GM19463 (cell line): ENCODE measurements at regions not wholly inside any gene's neighbourhood (a gene's known extent, or its start where the extent isn't known, plus 50 kb on each side); places are given as distances from the start of the nearest gene placed in this dataset.
"Not testable (repeated sequence)": the region's sequence is repeated elsewhere in the genome, so short reads cannot be mapped to it uniquely, and the experiment has no call there.

ENCODE experiments used
- ATAC-seq: cut with Tn5 transposase; IDR thresholded peaks from one replicate; pipeline ENCODE4 v1.9.1; 2021; ENCODE audit warnings: mild to moderate bottlenecking, moderate library complexity; ENCODE audit not compliant: unreplicated experiment

DNA sequence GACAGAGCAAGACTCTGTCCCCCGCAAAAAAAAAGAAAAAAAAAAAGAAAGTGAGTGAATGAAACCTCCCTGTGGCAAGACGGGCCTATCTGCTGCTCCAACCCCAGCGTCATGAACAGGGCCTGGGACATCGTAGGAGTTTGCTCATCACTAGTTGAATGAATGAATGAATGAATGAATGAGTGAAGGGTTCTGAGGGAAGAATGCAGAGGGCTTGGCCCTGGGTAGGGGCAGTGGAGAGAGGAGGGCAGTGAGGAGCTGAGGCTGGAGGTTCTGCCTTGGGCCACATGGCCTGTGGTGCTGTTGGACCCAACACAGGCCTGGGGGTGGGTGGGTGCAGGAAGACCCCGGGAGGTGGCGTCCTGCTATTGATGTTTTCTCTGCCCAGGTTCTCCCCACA, 125.5 kb upstream of the CIBAR2 start:
- no peak for ATAC-seq

DNA sequence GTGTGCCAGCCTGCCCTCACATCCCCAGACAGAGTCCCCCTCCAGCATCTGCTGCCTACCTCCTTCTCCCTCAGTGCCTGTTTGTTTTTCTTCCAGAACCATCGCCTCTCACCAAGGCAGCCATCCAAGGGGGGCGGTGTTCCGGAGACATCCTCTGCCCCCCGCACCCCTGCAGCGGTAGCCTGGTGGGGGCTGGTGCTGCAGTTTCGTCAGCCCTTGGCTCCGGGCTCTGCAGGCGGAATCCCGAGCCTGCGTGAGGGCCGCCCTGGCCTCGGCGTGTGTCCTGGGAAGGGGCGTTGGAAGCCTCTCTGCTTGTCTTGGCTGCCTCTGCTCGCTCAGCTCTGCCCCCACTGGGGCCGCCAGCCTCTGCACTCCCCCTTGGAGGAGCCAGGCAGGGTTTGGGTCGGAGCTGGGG, 126.0 kb upstream of the CIBAR2 start:
- ATAC-seq: no peak

- ATAC-seq: no peak
These were observed 127.0 kb upstream of the CIBAR2 start for GRCh38 chr16:85239239-85239638.

- ATAC-seq: no peak
These were observed 127.6 kb upstream of the CIBAR2 start for GRCh38 chr16:85239871-85240270.

DNA sequence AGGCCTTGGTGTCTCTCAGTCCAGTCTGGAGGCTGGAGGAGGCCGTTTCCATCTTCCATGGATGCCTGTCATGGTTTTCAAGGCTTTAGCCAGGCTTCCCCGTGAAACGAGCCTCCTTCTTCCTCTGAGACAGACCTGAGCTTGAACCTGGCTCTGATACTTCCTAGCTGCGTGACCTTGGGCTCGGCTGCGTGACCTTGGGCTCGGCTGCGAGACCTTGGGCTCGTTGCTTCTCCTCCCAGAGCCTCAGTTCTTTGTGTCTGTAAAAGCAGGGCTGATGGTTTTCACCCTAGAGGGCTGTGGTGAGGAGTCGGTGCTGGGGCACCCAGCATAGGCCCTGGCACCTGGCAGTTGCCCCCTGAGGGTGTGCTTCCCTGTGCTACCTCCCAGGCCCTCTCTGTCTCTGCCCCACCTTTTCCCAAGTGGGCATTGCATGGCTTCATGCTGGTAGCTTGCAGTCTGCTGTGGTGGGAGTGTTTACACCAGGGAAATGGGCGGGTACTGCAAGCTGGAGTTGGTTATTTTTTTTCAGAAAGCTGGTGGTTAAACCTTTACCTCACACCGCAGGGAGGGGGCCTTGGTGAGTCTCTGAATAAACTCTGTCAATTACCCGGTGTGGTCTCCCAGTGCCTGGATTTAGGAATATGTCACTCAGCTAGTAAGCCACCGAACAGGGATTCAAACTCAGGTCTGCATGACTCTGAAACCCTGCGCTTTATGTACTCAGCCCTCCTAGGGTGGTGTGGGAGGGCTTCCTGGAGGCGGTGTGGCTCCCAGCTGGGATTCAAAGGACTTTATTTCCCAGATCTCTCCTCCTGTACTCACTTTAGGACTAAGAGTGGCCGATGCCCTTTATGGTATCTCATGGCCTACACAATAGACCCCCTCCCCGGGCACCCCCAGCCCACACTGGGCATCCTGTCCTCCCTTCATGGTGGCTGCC, 129.0 kb upstream of the CIBAR2 start:
- ATAC-seq: no peak

DNA sequence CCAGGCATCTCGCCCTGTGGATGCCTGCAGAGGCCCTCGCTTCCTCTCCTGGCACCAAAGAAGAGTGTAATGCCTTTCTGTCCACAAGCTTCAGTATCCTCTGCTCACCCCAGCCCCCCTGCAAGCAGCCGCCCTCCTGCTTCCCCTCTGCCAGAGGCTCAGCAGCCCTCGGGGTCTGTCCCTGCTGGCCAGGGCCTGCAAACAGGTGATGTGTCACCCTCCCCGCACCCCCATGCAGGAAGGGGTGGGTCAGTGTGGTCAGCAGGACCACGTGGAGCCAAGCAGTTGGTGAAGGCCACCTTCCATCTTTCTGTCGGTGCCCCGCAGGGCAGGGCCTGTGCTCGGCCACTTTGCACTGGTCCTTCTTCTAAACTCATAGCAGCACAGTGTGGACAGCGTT, 129.9 kb upstream of the CIBAR2 start:
- ATAC-seq: no peak

GRCh38 chr16:85243308-85243707, 131.0 kb upstream of the CIBAR2 start:
- ATAC-seq: no peak

GRCh38 chr16:85244452-85244851, 132.2 kb upstream of the CIBAR2 start:
- not testable (repeated sequence) for ATAC-seq

DNA sequence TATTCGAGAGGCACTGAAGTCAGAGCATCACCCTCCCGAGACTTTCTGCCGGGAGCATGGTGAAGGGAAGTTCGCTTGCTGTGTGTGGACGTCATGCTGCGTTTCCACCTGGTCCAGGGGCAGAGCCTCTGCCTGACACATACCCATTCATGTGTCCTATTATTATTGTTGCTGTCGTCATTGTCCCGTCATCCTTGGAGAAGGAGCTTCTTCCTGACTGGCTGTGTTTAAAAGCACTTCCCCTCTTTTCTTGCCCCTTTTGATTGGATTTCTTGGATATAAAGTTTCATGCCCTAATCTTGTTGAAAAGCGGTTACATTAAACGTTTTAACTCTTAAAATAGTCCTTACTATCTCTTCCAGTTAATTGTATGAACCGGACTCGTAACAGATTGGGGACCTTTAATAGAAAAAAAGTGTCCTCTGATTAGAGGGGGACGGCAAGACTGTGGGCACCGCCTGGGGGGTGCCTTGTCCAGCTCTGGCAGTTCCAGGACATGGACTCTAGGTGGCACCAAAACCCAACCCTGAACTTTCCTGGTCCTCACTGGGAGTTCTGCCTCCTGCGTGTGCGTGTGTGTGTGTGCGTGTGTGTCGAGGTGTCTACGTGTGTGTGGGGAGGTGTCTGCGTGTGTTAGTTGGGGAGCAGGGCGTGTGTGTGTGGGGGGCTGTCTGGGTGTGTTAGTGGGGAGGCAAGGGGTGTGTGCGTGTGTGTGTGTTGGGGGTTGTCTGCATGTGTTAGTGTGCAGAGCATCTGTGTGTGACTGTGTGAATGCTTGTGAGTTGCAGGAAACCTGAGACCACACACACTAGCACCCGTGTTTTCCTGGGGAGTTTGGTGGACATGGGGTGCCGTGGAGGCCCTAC, 133.3 kb upstream of the CIBAR2 start:
- ATAC-seq: no peak

DNA sequence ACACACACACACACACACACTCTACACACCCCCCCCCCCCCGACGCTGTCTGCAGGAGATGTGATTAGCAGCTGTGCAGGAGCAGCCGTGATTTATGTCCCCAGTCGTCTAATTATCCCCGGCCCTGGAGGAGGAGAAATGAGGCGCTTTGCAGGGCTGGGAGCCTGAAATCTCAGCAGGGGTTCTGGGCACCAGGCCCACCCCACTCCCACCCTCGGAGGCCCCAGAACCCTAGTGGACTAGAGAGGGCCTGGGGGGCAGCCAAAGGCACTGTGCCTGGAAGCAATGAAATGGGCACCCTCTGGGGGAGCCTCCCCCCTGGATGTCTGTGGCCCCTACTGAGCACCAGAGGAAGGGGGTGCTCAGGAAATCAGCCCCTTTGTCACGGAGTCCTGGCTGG, 134.2 kb upstream of the CIBAR2 start:
- ATAC-seq: no peak

DNA sequence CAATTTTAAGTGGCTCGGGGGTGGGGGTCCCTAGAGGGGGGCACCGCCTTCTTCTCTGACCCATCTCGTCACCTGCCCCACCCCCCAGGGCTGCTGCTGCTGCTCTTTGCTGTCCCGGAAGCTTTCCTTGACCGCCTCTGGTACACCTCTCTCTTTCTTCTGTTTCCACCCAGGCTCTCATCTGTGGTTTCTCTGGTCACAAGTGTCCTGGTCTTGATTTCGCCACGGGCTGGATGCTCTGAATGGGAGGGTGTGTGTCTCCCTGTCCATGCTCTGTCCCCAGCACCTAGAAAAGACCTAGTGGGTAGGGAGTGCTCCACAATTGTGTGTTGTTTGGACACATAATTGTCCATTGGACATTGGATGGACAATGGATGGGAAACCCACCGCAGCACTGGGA, 134.7 kb upstream of the CIBAR2 start:
- no peak for ATAC-seq

DNA sequence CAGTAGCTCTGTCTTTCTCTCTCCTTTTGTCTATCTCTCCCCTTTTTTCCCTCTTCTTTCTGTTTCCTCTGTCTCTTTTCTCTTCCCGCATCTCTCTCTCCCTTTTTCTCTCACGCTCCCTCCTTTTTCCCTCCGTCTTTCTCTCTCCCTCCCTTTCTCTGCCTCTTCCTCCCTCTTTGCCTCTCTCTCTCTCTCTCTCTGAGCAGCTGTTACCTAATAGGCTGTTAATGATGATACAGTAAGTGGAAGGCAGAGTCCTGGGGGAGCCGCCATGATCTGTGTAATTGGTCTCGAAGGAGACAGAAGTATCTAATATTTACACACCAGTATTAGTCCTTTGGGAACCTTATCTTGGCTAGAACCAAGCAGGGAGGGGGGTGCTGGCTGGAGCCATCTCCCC, 136.1 kb upstream of the CIBAR2 start:
- ATAC-seq: no peak

DNA sequence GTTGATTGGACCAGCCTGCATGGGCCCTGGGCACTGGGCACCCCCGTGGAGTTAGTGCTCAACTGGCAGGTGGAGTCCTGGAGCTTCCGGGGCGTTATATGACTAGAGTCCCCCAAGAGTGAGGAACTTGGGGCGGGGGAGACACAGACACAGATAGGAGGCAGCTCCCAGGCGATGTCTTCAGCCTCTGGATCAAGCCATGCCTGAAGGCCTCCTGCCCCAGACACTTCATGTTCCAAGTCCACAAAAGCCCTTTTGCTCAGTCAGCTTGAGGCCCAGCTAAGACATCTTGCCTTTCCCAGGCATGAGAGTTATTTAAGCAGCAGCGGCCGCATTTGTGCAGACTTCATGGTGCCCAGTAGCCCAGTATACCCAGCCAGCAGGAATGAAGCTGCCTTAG, 136.6 kb upstream of the CIBAR2 start:
- ATAC-seq: no peak

DNA sequence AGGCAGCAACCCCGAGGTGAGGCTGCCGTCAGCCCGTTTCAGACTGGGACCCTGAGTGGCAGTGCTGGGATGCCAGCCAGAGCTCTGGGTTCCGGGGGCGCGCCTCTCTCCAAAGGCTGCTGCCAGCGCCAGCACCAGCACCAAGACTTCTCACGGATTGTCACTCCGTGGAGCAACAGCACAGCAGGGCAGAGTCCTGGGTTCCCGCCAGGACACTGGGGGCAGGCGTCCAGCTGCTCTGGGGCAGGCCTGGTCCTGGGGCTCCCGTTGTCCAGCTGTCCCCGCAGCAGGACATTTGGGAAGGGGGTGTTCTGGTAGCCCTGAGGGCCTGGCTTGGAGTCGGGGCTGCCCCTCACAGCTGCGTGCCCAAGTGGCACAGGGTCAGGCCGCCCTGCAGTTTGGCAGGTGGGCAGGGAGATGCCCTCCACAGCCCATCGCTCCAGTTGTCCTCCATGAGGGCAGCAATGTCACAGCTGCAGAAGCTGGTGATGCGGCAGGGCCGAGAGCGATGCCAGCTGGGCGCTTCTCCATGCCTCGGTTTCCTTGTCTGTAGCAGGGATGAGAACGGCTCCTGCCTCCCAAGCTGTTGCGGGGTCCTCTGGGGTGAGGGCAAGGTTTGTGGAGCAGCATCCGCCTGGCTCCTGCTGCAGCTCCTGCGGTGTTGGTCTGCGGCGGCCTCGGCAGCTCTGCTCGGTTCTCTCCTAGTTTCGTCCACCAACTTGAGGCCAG, 137.3 kb upstream of the CIBAR2 start:
- ATAC-seq: no peak

DNA sequence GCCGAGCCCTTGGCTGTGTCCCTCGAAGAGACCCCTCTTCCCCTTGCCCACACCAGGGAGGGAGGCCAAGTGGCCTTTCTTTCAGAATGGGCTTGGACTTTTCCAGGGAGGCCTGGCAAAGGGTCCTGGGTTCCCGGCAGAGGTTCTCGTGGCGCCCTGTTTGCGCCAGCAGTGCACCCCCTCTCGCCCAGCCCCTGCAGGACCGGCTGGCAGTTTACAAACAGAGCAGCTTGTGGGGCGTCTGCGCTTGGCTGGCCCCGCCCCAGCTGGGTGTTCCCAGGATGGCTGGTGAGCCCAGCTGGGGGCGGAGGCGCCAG, 137.8 kb upstream of the CIBAR2 start:
- ATAC-seq: no peak

DNA sequence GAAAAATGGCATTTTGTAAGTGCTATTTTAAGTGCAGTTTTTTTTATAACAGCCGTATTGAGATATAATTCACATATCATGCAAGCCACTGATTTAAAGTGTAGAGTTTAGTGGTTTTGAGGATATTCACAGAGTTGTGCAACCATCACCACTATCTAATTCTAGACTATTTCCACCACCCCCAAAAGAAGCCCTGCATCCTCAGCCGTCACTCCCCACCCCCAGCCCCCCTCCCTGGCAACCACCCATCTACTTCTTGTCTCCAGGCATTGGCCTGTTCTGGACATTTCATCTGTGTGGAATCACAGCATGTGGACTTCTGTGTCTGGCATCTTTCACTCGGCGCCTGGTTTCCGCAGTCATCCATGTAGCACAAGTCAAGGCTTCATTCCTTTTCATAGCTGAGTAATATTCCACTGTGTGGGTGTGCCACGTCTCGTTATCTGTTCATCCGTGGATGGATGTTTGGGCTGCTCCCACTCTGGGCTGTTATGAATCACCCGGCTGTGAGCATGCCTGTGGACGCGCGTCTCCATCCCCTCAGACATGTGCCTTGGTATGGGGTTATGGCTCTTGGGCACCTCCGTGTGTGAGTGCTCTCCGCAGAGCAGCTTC, 138.4 kb upstream of the CIBAR2 start:
- no peak for ATAC-seq

- ATAC-seq: no peak
These were observed 139.0 kb upstream of the CIBAR2 start for GRCh38 chr16:85251225-85251760.

- no peak for ATAC-seq
These were observed 139.7 kb upstream of the CIBAR2 start for GRCh38 chr16:85252014-85252413.

DNA sequence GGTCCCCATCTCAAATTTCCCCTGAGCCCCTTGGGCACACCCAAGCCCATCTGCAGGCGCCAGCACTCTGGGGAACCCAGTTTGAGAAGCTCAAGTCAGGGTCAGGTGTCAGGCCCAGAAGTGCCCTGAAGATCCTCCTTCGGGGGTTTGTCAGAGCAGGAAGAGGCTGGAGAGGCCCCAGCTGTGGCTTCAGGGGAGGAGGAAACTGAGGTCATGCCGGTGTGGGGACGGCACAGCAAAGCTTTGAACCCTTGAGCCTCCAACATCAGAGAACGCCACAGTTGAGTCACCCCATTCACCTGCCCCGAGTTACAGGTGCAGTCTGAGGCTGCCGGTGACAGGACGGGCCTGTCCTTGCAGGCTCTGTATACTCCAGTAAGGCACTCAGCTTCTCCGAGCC, 140.2 kb upstream of the CIBAR2 start:
- no peak for ATAC-seq

GRCh38 chr16:85253084-85253941, 141.0 kb upstream of the CIBAR2 start:
- ATAC-seq: peak; percentile 65
